Activated CD8-positive, alpha-beta memory T cell treated with anti-CD3 and anti-CD28 coated beads for 1 hour (primary cell): ENCODE measurements at regions not wholly inside any gene's neighbourhood (a gene's known extent, or its start where the extent isn't known, plus 50 kb on each side); places are given as distances from the start of the nearest gene placed in this dataset.

Experiments used
- DNase-seq, 2 donors: peaks; one replicate each; pipeline ENCODE4 v3.0.0-alpha.2; 2020; ENCODE audit warnings: low read depth in 1 of 2; ENCODE audit errors: extremely low read depth in 1 of 2

DNA sequence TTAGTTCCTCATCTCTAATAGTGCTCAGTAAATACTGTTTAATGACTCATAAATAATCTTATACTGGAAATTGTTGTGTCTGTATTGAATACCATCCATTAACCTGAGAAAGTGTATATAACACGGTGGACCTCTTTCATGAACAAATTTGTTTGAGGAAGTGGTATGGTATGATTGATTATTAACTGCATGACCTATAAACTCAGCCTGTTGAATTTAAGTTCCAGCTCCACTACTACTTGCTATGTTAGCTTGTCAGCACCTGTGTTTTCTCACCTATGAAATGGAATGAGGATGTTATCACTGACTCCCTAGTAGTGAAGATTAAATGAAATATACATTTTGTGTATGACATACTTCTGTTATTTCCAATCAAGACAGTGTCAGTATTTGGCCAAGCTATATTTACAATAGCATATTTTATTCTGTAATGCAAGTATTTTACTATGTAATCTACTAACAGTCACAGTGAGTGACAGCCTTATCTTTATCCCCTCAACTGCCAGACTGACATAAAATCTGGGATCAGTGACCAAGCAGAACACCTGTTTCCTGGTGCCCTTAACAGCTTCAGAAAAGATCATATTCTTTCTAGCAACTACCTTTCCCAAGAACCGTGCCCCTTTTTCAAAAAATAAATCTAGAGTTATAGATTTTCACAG is 77.3 kb upstream of the ITGA1 start:
- no peak for DNase-seq

DNA sequence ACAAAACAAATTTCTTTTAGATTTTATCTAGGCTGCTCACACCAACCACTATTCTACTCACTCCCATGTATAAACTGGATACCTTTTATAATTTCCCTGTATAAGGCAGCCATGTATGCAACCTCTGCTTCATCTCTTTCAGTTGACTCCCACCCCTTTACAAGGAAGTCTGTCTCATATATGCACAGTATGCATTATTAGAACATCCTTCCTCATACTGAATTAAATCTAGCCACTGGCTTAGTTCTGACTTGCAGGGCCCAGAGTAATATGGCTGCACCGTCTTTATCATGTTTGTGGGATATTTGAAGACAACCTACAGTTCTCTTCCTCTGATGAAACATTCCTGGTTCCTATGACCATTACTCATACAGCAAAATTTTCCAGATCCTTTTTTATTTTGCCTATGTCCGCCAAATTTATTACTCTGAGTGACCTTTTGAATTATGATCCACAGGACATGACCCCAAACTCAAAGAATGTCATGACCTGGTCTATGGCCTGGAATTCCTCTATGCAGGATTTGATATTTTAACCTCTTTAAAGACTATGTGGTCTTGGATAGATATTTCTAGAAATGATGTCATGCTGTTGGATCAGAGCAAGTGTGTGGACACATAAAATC is 76.6 kb upstream of the ITGA1 start:
- no peak for DNase-seq

DNA sequence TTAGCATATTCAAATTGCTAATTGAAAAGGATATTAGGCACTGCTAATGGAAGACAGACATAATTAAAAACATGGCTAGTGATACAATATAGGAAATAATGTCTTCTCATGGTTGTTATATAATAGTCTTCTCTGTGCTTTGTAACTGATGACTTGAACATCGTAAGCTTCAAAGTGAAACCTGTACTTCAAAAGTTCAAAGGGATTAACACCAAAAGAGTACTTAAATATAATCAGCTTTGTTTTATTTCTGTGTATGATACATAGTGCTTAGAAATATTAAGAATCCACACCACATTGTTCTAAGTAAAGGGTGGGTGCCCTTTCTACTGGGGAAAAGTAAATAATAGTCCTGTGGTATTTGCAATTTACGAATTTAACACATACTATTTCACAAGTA is 75.4 kb upstream of the ITGA1 start:
- DNase-seq = no peak

DNA sequence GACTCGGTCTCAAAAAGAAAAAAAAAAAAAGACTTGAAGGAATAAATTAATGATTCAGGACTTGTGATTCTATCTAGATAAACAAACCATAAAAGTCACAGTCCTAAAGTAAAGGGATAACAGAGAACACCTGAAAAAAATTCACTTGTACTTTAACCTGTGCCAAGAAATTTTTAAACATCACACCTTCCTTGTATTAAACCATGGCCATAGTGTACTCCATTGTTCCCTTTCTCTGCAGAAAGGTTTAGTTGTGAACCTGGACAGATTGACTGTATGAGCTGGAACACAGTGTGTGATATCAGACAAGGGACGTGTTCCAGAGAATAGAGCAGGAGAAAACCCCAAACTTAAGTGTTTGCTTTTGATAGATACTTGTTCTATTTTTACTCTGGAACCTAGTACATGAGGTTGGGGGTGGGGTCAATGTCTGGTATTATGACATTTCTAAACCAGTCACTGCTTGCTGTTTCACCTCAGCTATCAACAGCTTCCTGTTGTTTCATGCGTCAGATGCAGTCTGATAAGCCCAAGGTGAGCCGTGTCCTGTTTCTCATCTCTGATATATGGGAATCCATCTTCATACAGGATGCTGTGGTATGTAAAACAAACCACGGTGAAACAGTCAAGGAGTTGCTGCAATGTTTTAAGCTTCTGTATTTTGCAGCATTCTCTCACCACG is 62.5 kb upstream of the ITGA1 start:
- peak in 1 of 2 donors; percentile 33 for DNase-seq

DNA sequence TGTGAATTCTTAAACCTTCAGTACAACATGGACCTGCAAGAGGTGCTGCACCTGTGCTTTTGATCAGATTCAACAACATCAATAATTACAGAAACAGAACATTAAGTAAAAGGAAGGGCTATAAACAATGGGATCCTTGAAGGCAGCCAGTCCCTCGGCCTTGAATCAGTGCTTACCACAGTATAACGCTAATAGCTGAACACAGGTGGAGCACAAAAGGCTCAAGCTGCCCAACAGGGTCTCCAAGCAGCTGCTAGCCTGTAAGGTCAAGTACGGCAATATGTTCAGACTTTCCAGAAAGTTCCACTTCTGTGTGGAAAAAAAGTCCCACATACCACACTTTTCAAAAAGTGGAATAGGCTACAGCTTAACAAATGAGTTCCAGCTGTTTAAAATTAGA is 61.9 kb upstream of the ITGA1 start:
- no peak for DNase-seq

DNA sequence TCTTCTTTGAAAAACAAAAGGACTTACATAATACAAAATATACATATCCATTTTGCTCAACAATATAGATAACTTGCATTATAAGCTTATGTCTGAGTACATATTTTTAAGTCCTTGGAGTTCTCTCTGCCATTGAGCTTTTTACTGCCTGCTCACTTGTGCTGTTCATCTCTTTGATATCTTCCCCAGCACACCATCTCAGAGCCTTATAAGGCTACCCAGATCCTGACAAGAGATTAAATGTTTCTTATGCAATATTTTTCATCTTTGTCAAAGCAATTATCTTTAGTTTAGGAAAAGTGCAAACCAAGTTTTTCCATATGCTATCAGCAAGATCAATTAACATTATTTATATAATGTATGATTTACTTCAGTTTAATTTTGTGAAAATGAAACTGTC is 60.7 kb upstream of the ITGA1 start:
- DNase-seq = no peak

DNA sequence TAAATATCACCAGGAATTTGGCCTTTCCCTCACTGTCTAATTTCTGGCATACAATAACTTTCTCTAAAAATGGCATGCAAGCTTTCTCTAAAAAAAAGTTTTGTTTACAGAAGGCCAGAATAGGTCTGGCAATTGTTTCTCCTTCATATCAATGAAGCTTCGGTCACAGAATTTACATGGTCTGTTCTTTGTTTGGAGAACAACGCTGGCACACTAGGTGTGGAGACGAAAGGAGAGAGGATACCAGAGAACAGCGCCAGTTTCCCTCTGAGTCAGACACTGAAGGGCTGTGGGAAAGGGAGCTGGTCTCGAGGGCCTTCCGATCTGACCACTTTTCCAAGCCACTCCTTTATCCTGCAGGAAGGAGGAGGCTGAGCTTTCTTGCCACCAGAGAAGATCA is 60.1 kb upstream of the ITGA1 start:
- no peak for DNase-seq

DNA sequence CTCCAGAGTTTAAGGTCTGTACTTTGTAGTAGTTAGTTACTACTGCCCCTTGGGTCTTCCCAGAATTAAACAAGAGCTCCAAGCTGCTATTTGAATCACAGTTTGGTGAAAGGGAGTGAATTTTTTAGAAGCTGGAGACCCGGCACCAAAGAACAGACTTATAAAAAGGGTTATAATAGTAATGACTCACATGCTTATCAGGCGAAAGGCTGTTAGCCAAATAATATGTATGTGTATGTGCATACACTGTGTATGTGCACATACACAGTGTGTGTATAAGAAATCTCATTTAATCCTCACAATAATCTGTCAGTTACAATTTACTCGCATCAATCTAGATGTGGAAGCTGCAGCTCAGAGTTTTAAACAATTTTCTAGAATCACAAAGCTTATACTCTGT is 59.5 kb upstream of the ITGA1 start:
- no peak for DNase-seq

DNA sequence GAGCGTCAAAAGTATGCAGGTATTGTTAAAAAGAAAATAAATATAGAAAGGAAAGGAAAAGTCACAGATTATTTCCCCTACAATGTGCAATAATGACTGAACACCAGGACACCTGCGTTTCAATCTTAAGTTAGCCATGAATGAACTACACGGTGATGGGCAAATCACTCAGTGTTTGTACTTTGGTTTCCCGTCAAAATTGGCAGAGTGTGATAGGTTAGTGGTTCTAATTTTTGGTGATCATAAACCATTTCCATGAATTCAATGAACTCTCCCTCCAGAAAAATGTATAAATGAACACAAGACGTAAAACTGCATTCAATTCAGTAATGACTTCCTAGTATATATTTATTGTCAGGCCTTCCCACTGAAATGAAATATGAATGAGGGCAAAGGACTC is 59.0 kb upstream of the ITGA1 start:
- DNase-seq = no peak

DNA sequence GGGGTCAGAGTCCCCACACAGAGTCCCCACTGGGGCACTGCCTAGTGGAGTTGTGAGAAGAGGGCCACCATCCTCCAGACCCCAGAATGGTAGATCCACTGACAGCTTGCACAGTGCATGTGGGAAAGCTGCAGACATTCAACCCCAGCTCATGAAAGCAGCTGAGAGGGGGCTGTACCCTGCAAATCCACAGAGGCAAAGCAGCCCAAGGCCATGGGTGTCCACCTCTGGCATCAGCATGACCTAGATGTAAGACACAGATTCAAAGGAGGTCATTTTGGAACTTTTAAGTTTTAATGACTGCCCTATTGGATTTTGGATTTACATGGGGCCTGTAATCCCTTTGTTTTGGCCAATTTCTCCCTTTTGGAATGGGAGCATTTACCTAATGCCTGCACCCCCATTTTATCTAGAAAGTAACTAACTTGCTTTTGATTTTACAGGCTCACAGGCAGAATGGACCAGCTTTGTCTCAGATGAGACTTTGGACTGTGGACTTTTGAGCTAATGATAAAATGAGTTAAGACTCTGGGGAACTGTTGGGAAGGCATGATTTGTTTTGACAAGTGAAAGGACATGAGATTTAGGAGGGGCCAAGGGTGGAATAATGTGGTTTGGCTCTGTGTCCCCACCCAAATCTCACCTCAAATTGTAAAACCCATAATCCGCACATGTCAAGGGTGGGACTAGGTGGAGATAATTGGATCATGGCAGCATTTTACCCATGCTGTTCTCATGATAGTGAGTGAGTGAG is 56.3 kb upstream of the ITGA1 start:
- DNase-seq = no peak

DNA sequence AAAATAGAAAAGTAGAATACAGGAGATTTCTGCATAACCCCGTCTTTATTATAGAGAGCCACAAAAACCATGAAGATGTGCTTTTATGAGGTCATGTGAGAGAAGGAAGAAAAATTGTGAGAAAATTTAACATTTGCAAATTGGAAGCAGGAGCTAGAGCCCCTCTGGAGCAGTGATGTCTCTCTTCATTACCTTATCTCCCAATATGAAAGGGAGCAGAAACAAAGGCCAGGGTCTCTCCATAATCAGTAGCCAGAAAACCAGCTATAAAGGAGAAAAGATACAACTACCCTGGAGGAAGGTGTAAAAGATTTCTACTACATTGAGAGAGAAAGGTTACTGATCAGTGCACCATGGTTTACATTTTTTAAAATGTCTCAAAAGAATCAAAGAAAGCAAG is 53.2 kb upstream of the ITGA1 start:
- no peak for DNase-seq

DNA sequence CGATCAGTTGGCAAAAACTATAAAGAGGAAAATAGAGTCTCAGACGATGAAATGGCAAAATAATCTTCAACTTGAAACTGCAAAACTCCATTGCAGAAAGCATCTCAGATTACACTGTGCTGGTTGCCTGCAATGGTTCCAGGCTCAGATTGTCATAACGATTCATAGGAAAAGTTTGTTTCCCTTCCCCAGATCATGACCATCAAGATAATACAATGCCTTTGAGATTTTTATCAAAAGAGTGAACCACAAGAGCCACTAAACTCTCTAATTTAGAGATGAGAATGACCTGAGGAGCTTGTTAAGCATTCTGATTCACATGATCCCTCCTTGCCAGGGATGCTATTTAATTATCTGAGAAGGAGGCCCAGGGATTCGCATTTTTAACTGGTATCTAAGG is 52.6 kb upstream of the ITGA1 start:
- DNase-seq = no peak
